Suppressor macrophage (primary cell): ENCODE measurements at regions not wholly inside any gene's neighbourhood (a gene's known extent, or its start where the extent isn't known, plus 50 kb on each side); places are given as distances from the start of the nearest gene placed in this dataset.
"Not testable (repeated sequence)": the region's sequence is repeated elsewhere in the genome, so short reads cannot be mapped to it uniquely, and the experiment has no call there.

Source experiments
- DNase-seq, 4 experiments: peaks; one replicate each; pipeline ENCODE4 v3.0.0-alpha.2; 2020 to 2022

DNA sequence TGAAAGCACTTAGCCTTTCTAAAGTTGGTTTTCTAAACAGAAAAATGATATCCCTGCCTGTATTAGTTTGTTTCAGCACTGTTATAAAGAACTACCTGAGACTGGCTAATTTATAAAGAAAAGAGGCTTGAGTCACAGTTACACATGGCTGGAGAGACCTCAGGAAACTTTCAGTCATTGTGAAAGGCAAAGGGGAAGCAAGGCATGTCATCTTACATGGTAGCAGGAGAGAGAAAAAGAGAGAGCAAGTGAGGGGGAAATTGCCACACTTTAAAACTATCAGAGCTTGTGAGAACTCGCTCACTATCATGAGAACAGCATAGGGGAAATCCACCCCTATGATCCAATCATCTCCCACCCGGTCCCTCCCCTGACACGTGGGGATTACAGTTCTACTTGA is 64.9 kb downstream of the FAM170A start:
- DNase-seq, result peak in 1 of 4 experiments; percentile 2

DNA sequence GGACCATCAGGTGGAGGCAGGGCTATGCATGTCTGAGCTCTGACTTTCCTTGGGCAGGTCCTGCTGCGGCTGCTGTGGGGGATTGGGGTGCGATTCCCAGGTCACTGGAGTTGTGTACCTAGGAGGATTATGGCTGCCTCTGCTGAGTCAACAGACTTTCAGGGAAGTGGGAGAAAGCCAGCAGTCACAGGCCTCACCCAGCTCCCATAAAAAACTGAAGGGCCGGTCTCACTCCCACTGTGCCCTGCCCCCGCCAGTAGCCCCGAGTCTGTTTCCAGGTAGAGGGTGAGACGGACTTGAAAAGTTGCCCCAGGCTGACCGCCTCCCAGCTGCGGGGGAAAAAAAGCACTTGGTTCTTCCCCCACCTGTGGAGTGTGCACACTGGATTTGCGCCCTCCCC is 76.7 kb downstream of the FAM170A start:
- no peak for DNase-seq

DNA sequence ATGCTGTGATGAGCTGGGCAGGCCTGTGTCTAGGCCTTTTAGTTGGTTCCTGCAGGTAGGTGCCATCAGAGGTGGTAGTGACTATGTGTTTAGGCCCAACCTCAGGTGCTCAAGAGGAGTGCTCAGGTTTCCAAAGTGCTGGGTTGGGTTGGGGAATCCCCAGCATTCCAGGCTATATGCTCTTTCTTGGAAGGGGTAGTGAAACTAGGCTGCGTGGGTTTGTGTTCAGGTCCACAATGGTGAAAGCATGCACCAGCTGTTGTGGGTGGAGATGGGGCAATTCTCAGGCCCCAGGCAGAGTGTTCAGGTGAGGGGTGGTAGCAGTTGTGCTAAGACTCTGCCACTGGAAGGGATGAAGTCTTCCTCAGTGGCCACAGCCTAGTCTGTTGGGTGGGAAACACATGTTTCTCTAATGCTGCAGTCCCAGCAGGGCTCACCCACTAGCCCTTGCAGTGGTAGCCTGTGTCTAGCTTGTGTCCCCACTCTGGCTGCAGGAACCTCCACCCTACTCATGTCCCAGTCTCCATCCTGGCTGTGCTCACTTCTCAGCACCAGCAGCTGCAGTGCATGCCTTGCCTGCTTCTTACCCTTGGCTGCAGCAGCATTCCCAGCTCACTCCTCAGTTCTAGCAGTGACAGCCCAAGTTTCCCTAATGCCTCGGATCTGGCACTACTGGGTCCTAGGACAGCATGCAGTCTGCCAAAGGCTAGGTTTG is 78.9 kb downstream of the FAM170A start:
- peak in 3 of 4 experiments; percentile 11 to 17 (median 17) for DNase-seq

DNA sequence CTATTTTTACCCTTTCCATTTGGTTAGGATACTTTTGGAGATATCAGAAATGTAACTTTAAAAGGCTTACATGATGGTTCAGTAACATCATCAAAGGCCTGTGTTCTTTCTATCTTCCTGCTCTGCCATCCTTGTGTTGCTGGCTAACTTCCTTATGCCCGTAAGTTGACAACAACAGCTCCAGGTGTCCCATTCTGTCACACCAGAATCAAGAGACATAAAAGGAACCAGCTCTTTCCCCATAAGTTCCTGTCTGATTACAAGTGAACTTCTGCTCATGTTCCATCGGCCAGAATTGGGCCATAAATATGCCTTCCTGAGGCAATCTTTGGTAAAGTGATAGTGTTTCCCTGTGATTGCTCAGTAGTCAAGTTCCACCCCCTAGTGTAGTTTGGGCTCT is 92.4 kb downstream of the FAM170A start:
- DNase-seq, result no peak

DNA sequence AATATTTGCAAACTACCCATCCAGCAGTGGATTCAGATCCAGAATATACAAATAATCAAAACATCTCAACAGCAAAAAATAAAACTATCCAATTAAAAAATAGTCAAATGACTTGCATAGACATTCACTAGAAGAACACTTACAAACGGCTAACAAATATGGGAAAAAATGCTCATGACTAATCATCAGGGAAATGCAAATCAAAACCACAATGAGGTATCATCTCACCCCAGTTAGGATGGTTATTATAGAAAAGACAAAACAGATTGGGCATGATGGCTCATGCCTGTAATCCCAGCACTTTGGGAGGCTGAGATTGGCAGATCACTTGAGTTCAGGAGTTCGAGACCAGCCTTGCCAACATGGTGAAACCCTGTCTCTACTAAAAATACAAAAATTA is 95.9 kb downstream of the FAM170A start:
- DNase-seq, result not testable (repeated sequence)

DNA sequence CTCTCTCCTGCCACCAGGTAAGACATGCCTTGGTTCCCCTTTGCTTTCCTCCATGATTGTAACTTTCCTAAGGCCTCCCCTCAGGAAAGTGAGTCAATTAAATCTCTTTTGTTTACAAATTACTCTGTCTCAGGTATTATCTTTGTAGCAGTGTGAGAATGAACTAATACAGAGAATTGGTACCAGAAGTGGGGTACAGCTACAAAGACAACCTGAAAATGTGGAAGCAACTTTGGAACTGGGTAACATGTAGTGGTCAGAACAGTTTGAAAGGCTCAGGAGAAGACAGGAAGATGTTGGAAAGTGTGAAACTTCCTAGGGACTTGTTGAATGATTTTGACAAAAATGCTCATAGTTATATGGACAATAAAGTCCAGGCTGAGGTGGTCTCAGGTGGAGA is 97.2 kb downstream of the FAM170A start:
- DNase-seq, result no peak

DNA sequence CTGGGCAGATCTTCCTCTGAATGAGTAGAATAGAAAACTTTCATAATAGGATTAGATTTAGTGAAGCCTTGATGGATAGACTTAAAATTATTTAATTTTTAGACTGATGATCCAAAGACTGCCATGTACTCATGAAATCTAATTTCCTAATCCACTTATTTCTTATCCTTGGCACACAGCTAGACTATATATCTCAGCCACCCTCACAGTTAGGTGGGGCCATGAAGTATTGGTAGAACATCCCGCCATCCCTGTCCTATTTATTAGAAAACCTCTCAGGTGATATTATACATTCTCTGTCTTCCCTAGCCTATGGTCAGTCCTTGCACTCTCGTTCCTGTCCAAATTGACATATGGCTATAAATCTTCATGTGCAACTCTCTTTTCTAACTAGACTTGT is 110.9 kb downstream of the FAM170A start:
- no peak for DNase-seq

DNA sequence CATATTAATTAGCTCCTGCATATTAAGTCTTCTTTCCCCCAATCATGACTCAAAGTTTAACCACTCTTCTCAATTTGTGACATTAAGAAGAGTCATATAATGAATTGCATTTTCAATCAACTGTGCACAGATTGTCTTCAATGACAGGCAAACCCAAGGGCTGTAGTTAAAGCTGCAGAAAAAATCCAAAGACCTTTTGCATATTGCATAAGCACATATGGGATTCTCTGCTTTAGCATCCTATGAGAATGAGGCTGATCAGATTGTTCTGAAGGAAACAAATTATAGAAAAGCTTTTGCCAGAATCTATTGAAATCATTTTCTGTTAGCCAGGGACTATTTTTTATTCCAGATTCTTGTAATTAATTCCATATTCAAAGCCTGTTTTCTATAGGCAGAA is 112.3 kb downstream of the FAM170A start:
- no peak for DNase-seq

DNA sequence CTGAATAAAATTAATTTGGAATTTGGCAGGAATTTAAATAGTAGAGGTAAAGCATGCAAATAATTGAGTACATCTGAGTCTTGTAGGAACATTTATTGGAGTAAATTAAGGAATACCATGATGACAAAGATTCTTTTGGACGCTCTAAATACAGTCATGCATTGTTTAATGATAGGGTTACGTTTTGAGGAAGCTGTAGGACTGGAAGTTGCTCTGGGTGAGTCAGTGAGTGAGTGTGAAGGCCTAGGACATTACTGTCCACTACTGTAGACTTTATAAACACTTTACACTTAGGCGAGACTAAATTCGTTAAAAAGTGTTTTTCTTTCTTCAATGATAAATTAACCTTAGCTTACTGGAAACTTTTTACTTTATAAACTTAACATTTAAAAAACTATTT is 113.0 kb downstream of the FAM170A start:
- peak in 3 of 4 experiments; percentile 4 to 28 (median 5) for DNase-seq

DNA sequence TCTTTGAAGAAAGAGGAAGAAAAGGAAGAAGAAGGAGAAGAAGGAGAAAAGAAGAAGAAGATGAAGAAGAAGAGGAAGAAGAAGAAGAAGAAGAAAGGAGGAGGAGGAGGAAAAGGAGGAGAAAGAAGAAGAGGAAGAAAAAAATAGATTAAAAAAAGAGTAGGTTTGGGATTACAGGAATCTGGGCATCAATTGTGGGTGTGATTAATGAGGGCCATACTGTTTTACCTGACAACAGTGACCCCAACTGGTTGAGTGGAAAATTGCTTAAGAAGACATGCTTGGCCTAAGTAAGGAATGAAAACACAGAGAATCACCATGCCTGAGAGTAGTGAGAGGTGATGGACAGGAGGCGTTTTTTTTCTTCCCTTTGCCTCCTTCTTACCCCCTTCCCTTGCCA is 114.6 kb downstream of the FAM170A start:
- peak in 3 of 4 experiments; percentile 23 to 49 (median 34) for DNase-seq

DNA sequence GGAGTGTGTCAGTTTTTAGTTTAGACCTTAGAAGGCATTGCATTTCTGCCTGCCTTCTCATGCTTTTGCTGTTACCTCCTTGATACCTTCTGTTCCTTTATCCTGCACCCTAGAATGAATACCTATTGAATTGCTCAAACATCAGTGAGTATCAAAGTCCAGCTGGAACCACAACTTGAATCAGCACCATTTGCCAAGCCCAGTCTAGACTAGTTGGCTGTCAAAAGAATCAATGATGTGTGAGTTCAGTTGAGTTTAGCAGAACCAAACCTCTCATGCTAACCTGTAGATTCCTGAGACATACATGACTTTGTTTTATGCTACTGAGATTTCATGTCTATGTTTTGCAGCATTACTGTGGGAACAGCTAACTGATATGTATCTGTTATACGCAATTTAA is 116.6 kb downstream of the FAM170A start:
- no peak for DNase-seq

DNA sequence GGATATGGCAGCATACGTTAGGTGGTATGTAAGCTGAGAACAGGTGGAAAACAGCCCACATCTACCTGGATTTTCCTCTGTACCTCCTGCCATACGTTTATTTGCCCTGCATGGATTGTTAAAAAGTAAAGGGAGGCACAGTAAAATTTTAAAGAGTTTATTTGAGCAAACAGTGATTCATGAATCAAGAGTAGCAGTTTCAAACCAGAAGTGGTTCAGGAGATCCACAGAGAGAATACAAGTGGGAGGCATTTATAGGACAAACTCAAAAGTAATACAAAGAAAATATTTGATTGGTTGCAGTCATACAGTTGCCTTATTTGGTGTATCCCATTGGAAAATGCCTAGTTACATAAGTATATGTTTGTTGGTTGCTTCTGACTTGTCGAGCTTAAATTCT is 117.6 kb downstream of the FAM170A start:
- DNase-seq, result no peak

DNA sequence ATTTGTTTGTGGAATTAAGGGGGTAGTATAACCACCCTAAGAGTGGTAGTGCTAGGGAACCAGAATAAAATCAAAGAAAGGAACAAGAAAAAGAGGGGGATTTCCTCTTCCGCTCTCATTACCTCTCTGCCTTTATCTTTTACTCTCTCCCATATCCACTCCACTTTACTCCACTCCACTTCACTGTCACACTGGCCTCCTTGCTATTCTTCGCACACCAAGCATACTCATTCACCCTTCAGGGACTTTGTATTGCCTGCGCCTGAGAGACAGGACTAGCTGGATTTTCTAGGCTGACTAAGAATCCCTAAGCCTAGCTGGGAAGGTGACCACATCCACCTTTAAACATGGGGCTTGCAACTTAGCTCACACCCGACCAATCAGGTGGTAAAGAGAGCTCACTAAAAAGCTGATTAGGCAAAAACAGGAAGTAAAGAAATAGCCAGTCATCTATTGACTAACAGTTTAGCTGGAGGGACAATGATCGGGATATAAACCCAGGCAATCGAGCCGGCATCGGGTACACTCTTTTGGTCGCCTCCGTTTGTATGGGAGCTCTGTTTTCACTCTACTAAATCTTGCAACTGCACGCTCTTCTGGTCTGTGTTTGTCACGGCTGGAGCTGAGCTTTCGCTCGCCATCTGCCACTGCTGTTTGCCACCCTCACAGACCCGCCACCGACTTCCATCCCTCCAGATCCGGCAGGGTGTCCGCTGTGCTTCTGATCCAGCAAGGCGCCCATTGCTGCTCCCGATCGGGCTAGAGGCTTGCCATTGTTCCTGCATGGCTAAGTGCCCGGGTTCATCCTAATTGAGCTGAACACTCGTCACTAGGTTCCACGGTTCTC is 121.8 kb downstream of the FAM170A start:
- DNase-seq, result no peak

DNA sequence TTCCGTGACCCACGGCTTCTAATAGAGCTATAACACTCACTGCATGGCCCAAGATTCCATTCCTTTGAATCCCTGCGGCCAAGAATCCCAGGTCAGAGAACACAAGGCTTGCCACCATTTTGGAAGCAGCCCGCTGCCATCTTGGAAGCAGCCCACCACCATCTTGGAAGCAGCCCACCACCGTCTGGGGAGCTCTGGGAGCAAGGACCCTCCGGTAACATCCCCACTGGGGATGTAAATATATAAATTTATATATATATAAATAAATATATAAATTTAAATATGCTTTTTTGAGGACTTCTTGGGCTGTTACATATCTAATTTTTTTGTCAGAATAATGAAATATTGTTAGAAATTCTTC is 122.4 kb downstream of the FAM170A start:
- no peak for DNase-seq

DNA sequence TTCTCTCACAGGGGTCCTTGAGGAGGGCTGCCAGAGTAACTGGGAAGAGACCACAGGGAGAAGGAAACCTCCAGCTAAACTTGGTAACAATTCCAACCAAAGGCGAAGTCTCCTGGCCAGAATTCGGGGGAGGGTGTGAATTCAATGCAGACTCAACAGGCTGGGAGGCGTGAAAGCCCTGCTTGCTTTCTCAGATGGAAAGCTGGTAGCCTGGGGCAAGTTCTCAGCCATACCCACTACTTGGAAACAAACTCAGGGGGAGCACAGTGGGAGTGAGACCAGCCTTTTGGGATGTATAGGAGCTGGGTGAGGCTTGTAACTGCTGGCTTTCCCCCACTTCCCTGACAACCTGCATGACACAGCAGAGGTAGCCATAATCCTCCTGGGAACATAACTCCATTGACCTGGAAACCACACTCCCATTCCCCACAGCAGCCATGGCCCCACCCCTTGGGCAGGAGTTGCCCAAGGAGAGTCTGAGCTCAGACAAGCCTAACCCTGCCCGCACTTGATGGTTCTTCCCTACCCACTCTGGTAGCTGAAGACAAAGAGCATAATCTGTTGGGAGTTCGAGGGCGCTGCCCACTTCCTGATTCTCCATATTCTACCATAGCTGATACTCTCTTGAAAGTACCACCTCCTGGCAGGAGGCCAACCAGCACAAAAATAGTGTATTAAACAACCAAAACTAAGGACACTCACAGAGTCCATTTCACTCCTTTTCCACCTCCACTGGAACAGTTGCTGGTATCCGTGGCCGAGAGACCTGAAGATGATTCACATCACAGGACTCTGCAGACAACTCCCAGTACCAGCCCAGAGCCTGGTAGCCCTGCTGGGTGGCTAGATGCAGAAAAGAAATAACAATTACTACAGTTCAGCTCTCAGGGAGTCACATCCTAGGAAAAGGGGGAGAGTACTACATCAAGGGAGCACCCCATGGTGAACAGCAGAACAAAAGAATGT is 123.8 kb downstream of the FAM170A start:
- no peak for DNase-seq

DNA sequence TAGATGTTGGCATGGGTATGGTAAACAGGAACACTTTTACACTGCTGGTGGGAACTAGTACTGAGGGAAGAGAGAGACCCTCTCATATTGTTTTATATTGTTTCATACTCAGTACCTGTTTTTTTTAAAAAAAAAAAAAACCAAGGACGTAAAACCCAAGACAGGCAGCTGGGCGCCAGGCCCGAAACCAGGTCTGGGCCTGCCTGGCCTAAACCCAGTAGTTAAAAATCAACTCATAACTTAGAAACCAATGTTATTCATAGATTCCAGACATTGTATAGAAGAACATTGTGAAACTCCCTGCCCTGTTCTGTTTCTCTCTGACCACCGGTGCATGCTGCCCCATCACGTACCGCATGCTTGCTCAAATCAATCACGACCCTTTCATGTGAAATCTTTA is 125.5 kb downstream of the FAM170A start:
- not testable (repeated sequence) for DNase-seq

DNA sequence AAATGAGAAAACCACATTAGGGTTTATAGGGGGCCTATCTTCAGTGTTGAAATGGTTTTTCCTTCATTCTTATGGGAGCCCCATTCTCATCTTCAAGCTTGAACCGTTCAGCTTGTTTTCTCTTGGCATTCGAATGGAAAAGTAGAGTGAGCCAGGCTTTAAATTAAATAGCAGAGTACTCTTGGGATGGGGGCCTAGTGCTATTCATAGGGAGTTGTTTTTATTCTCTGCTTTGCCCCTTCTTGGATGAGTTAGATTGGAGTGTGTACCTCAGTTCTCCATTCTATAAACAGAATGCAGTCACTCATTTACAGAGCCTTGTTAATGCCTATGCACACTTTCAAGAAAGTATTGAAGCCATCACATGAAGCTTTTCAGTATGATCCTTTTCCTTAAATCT is 127.9 kb downstream of the FAM170A start:
- no peak for DNase-seq

DNA sequence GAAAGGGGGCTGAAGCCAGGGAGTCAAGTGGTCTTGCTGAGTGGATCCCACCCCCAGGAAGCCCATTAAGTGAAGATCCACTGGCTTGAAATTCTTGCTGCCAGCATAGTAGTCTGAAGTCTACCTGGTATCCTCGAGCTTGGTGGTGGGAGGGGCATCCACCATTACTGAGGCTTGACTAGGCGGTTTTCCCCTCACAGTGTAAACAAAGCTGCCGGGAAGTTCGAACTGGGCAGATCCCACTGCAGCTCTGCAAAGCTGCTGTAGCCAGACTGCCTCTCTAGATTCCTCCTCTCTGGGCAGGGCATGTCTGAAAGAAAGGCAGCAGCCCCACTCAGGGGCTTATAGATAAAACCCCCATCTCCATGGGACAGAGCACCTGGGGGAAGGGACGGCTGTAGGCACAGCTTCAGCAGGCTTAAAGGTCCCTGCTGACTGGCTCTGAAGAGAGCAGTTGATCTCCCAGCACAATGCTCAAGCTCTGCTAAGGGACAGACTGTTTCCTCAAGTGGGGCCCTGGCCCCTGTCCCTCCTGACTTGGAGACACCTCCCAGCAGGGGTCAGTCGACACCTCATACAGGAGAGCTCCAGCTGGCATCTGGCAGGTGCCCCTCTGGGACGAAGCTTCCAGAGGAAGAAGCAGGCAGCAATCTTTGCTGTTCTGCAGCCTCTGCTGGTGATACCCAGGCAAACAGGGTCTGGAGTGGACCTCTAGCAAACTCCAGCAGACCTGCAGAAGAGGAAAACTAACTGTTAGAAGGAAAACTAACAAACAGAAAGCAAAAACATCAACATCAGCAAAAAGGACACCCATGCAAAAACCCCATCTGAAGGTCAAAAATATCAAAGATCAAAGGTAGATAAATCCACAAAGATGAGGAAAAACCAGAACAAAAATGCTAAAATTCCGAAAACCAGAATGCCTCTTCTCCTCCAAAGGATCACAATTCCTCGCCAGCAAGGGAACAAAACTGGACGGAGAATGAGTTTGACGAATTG is 140.6 kb downstream of the FAM170A start:
- not testable (repeated sequence) for DNase-seq

DNA sequence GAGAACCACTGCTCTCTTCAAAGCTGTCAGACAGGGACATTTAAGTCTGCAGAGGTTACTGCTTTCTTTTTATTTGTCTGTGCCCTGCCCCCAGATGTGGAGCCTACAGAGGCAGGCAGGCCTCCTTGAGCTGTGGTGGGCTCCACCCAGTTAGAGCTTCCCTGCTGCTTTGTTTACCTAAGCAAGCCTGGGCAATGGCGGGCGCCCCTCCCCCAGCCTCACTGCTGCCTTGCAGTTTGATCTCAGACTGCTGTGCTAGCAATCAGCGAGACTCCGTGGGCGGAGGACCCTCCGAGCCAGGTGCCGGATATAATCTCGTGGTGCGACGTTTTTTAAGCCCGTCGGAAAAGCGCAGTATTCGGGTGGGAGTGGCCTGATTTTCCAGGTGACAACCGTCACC is 150.8 kb downstream of the FAM170A start:
- not testable (repeated sequence) for DNase-seq

DNA sequence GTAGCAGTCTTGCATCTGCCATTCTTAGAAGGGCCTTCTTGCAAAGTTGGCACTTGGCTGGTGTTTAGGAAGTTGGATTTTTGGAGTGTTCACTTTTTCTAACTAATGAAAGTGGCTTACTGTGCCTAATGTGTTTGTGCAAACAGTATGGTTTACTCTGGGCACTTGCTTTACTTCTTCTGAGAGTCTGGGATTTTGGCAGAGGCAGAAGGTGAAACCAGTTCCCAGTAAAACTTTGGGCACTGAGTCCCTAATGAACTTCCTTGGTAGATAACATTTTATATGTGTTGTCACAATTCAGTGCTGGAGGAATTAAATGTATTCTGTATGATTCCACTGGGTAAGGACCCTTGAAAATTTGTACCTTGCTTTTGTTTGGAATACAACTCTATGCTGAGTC is 155.7 kb downstream of the FAM170A start:
- no peak for DNase-seq

DNA sequence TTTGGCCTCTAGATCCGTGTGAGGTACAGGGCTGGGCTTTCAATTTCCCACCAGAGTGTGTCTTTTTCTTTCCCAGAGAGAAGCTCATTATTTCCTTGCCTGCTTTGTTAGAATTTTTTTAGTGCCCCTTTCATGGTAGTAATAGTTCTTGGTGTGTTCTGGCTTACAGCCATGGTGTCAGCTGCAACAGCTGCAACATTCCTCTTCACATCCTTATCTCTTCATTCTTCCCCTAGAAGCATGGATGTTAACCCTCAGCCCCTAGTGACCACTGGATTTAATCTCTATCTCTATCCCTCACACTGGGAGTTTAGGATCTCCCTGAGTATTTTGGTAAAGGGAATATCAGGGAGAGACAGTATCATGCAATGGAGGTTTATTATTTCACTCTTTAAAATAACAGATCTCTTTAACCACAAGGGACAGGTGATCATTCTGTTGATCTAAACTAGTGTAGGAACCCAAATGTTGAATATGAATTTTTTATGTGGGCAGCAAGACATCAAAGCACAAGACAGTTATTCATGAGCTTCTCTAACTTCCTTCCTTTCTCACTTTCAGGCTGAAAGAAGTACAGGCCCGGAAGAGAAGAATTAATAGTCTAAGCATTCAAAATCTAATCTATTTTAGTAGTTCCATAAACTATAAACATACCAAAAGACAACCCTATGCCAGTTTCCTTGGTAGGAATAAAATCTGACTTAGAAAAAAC is 160.2 kb downstream of the FAM170A start:
- DNase-seq, result no peak
